Stomach smooth muscle (tissue), 2 donors: ENCODE measurements at regions not wholly inside any gene's neighbourhood (a gene's known extent, or its start where the extent isn't known, plus 50 kb on each side); places are given as distances from the start of the nearest gene placed in this dataset.
"Not testable (repeated sequence)": the region's sequence is repeated elsewhere in the genome, so short reads cannot be mapped to it uniquely, and the experiment has no call there.

Experiments used
- H3K27ac ChIP-seq: one replicate; pipeline ENCODE4 v1.7.0; 2013; ENCODE audit warnings: mild to moderate bottlenecking, low read length, inconsistent platforms
- H3K27me3 ChIP-seq, 2 donors: one replicate each; pipeline ENCODE4 v1.7.0; 2013; ENCODE audit warnings: low read length in 2 of 2; ENCODE audit not compliant: insufficient read depth in 2 of 2, control insufficient read depth in 1 of 2
- H3K36me3 ChIP-seq, 2 donors: one replicate each; pipeline ENCODE4 v1.7.0; 2013; ENCODE audit warnings: low read length in 2 of 2; ENCODE audit not compliant: control insufficient read depth in 2 of 2, insufficient read depth in 2 of 2
- H3K4me1 ChIP-seq: one replicate; pipeline ENCODE4 v1.7.0; 2013; ENCODE audit warnings: low read length; ENCODE audit not compliant: control insufficient read depth, insufficient read depth
- H3K4me3 ChIP-seq, 2 donors: one replicate each; pipeline ENCODE4 v1.7.0; 2013; ENCODE audit warnings: low read length in 2 of 2
- H3K9ac ChIP-seq, 2 donors: one replicate each; pipeline ENCODE4 v1.7.0; 2013; ENCODE audit warnings: low read length in 2 of 2, mild to moderate bottlenecking in 1 of 2
- H3K9me3 ChIP-seq, 2 donors: one replicate each; pipeline ENCODE4 v1.7.0; 2013; ENCODE audit warnings: low read length in 2 of 2; ENCODE audit not compliant: control insufficient read depth in 2 of 2
- donor health status: healthy.
- donor health status: Pancreatic carcinoma.

DNA sequence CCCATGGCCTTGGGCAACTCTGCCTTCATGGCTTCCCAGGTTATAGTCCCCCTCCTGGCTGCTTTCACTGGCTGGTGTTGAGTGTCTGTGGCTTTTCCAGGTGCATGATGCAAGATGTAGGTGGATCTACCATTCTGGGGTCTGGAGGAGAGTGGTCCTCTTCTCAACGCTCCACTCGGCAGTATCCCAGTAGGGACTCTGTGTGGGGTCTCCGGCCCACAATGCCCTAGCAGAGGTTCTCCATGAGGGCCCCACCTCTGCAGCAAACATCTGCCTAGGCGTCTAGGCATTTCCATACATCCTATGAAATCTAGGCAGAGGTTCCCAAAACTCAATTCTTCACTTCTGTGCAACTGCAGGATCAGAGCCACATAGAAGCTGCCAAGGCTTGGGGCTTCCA lies 763.4 kb upstream of the EPHA5 start:
- Histone ChIP-seq H3K36me3 (no peaks in the 10 kb centered on the region), H3K9ac (no peak overlapping the region), H3K27me3 (no peaks in the 10 kb centered on the region), H3K27ac (no peak overlapping the region), H3K9me3 (no peaks in the 10 kb centered on the region), H3K4me3 (no peak overlapping the region), H3K4me1 (no peaks in the 10 kb centered on the region)

DNA sequence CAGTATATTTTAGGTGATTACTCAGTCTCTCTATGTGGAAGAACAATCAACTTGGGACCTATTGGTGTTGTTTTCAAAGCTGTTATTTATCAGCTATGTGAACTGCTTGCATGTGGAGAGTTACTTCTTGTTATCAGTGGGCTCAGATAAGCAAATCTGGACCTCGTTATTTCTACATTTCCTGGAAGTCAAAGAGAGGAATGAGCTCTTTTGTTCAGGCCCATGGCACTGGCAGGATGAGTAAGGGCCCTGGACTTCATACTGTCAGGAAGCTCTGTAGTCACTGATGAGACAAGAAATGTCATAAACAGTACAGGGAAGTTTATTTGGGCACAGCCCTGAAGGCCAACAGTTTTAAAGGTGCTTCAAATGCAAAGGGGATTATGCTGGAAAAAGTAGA lies 760.6 kb upstream of the EPHA5 start:
- Histone ChIP-seq H3K27me3 (no peaks in the 10 kb centered on the region), H3K4me3 (no peak overlapping the region)

DNA sequence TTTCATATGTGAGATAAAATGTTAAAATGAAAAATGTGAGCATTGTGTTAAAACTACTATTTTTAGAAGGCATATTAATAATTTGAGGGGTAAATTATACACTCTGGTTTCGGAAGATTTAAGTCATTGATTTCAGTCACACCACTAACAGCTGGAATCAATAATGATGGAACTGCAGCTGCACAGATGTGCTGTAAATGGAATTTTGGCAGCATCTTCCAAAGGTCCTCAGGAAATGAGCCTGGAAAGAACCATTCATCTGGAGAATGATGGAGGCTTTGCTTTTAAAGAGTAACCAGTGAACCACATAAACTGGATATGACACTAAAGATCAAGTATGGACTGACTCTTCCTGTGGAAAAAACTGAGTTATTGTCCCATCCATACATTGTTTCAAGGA lies 759.0 kb upstream of the EPHA5 start:
- Histone ChIP-seq H3K27me3 (no peaks in the 10 kb centered on the region), H3K9ac (no peak overlapping the region), H3K36me3 (no peaks in the 10 kb centered on the region), H3K9me3 (no peaks in the 10 kb centered on the region), H3K27ac (no peak overlapping the region), H3K4me3 (no peak overlapping the region), H3K4me1 (no peaks in the 10 kb centered on the region)

More for the DNA sequence above, 760.6 kb upstream of the EPHA5 start:
- H3K9ac ChIP-seq, result no peak overlapping the region
- no peak overlapping the region for H3K27ac ChIP-seq
- no peaks in the 10 kb centered on the region for H3K4me1 ChIP-seq
- H3K9me3 ChIP-seq, result no peaks in the 10 kb centered on the region
- H3K36me3 ChIP-seq, result no peaks in the 10 kb centered on the region

DNA sequence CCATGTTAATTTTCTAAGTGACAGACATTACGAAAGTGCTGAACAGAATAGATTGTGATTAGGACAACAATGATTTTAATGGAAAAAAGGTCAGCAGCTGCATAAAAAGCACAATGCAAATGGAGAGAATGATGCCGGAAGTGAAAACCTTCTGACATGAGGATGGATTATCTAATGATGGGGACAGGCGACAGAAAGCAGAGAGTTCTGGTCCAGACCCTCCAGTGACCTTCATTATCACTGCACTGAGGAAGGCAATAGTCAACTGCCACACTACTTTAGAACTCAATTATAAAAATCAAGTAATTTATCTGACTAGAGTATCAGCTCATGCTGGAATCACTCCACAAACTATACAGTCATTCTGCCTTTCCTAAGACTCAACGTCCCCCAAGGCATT lies 746.1 kb upstream of the EPHA5 start:
- Histone ChIP-seq H3K9ac (no peak overlapping the region), H3K27ac (no peak overlapping the region), H3K9me3 (peaks cover 0 to 4% of the 10 kb centered on the region in 2 donors)

DNA sequence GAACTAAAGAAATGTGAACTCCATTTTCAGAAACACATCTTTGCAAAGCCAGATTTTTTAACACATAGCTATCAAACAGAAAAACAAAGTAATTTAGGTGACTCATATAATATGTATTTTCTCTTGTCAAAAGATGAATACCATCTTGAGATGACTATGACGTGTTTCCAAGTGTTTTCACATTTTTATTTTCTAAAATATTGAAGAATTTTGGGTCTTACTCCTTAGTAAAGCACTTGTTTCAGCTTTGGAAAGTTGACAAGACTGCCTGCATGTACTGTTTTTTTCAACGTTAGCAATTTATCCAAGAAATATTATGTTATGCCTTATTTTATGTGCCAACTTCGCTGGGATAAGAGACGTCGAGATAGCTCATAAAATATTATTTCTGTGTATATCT lies 733.9 kb upstream of the EPHA5 start:
- H3K4me3 ChIP-seq, result no peak overlapping the region
- H3K4me1 ChIP-seq, result no peaks in the 10 kb centered on the region
- H3K9ac ChIP-seq, result no peak overlapping the region
- H3K9me3 ChIP-seq, result peaks cover 2 to 3% of the 10 kb centered on the region in 2 donors
- H3K27ac ChIP-seq, result no peak overlapping the region
- H3K36me3 ChIP-seq, result no peaks in the 10 kb centered on the region
- no peaks in the 10 kb centered on the region for H3K27me3 ChIP-seq

More for the DNA sequence above, 746.1 kb upstream of the EPHA5 start:
- Histone ChIP-seq H3K4me3 (no peak overlapping the region), H3K27me3 (no peaks in the 10 kb centered on the region), H3K36me3 (no peaks in the 10 kb centered on the region), H3K4me1 (no peaks in the 10 kb centered on the region)

DNA sequence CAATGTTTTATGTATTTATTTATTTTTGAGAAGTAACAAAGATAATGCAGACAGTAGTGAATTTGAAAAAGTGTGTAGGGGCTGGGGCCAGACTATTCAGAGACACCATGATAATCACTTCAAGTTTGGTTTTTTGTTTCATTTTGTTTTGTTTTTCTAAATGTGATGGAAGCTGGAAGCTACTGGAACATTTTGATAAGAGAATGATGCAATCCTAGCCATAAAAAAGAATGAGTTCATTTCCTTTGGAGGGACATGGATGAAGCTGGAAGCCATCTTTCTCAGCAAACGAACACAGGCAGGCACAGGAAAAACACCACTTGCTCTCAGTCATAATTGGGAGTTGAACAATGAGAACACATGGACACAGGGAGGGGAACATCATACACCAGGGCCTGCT lies 706.6 kb upstream of the EPHA5 start:
- H3K9me3 ChIP-seq, result no peaks in the 10 kb centered on the region
- H3K27ac ChIP-seq, result no peak overlapping the region
- H3K27me3 ChIP-seq, result no peaks in the 10 kb centered on the region
- no peak overlapping the region for H3K9ac ChIP-seq
- H3K36me3 ChIP-seq, result no peaks in the 10 kb centered on the region
- no peak overlapping the region for H3K4me3 ChIP-seq
- H3K4me1 ChIP-seq, result no peaks in the 10 kb centered on the region

DNA sequence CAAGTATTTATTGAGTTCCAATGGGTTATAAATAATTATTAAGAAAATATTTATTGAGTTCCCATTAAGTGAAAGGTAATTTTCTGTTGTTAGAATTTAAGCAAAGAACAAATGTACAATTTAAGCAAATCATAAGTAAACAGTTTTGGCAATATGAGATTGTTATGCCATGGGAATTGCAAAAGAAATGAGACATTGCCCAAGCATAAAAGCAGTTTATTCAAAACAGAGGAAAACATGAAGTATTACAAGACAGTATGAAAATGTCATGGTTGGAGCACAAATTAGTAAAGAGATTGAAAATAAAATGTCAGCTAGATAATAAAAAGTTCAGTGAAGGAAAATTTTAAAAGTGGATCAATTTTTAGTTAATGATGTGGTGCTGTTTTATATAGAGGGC lies 706.1 kb upstream of the EPHA5 start:
- Histone ChIP-seq H3K36me3 (no peaks in the 10 kb centered on the region), H3K27ac (no peak overlapping the region), H3K4me3 (no peak overlapping the region), H3K27me3 (no peaks in the 10 kb centered on the region), H3K9ac (no peak overlapping the region), H3K4me1 (no peaks in the 10 kb centered on the region), H3K9me3 (no peaks in the 10 kb centered on the region)

DNA sequence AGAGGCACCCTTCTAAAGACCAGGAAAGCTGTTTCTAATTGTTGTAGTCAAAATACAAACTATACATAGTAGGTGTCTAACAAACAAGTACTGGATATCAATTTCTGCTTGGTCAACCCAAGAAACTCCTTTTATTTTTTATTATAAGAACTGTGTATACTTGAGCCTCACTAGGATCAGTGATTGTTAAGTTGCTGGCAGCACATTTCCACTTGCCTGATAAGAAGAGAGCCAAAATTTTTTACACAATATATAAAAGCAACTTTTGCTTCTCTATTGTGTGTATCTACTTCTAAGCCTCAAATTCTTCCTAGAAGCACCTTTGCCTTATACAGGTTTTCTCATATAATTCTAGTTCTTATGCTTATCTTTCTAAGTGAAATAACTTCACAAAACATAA lies 703.0 kb upstream of the EPHA5 start:
- Histone ChIP-seq H3K9ac (no peak overlapping the region), H3K36me3 (no peaks in the 10 kb centered on the region), H3K4me3 (no peak overlapping the region), H3K9me3 (no peaks in the 10 kb centered on the region), H3K27me3 (no peaks in the 10 kb centered on the region), H3K27ac (no peak overlapping the region), H3K4me1 (no peaks in the 10 kb centered on the region)

DNA sequence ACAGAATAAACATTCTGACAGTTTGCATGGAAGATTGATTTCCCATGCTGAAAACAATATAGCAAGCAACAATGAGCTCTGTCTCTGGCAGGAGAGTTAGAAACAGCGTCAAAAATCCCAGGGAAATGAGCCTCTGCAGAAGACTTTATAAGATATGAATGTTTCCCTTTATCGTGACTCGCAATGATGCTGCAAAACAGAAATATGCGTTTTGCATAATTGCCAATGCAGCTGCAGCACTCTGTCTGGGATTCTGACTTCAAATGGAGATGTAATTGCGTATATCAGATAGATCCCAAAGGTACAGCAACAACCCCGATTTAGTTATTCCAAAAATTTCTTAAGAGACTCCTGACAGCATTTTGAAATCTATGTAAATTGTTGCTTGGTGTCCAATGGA lies 702.4 kb upstream of the EPHA5 start:
- no peaks in the 10 kb centered on the region for H3K36me3 ChIP-seq
- no peaks in the 10 kb centered on the region for H3K9me3 ChIP-seq
- no peak overlapping the region for H3K4me3 ChIP-seq
- no peak overlapping the region for H3K27ac ChIP-seq
- H3K27me3 ChIP-seq, result no peaks in the 10 kb centered on the region
- H3K9ac ChIP-seq, result no peak overlapping the region
- H3K4me1 ChIP-seq, result no peaks in the 10 kb centered on the region

DNA sequence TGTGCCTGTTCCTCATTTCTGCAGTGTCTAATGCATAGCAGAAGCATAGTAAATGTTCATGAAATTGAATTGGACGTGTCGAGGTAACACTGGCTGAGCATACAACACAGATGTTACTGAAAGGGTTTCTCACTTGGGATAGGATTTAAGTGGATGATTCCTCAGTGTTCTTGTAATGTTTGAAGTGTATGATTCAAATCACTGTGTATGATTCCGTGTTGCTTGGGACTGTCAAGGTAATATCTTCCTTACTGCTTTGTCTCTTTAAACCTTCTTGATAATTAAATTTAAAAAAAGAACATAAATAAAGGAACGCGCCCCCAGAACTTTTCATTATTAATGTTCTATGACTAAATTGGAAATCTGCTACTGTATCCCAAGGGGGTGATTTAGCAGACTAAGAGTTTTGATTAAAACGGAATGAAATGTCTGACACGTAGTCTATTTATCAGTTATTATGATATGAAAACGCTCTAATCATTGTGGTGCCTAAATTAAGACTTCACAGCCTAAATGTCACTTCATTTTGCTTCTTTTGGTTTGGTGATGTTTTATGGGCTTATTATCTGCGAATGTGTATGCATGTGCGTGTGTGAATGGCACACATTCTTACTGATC lies 696.9 kb upstream of the EPHA5 start:
- Histone ChIP-seq H3K27me3 (no peaks in the 10 kb centered on the region), H3K4me3 (no peak overlapping the region), H3K9me3 (no peaks in the 10 kb centered on the region), H3K9ac (no peak overlapping the region), H3K27ac (no peak overlapping the region), H3K4me1 (no peaks in the 10 kb centered on the region), H3K36me3 (no peaks in the 10 kb centered on the region)

DNA sequence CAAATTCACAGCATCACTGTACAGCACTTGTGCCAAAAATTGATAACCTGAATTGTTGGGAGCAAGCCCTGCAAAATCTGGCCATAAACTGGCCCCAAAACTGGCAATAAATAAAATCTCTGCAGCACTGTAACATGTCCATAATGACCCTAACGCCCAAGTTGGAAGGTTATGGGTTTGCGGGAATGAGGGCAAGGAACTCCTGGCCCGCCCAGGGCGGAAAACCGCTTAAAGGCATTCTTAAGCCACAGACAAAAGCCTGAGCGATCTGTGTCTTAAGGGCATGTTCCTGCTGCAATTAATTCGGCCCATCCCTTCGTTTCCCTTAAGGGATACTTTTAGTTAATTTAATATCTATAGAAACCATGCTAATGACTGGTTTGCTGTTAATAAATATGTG lies 690.1 kb upstream of the EPHA5 start:
- H3K9ac ChIP-seq, H3K36me3 ChIP-seq, H3K27me3 ChIP-seq, H3K4me1 ChIP-seq, H3K9me3 ChIP-seq, H3K27ac ChIP-seq, H3K4me3 ChIP-seq: not testable (repeated sequence)
